NT2/D1 (cell line): ENCODE measurements at regions not wholly inside any gene's neighbourhood (a gene's known extent, or its start where the extent isn't known, plus 50 kb on each side); places are given as distances from the start of the nearest gene placed in this dataset.

ENCODE experiments used
- DNase-seq: peaks from one replicate; pipeline ENCODE4 v3.0.0-alpha.2; 2011; ENCODE audit warnings: low read depth, low spot score
- H3K27me3 ChIP-seq: 2 replicates; pipeline ENCODE4 v1.6.0; 2011; ENCODE audit warnings: mild to moderate bottlenecking; ENCODE audit not compliant: insufficient read length, insufficient read depth
- H3K36me3 ChIP-seq: 2 replicates; pipeline ENCODE4 v1.6.1; 2011; ENCODE audit warnings: mild to moderate bottlenecking, low read length, mixed read lengths; ENCODE audit not compliant: insufficient read depth, insufficient read length
- H3K4me1 ChIP-seq: 2 replicates; pipeline ENCODE4 v1.5.1; 2011; ENCODE audit not compliant: insufficient read depth, insufficient read length
- H3K4me3 ChIP-seq: 2 replicates; pipeline ENCODE4 v1.5.1; 2011; ENCODE audit warnings: low read depth; ENCODE audit not compliant: insufficient read length
- H3K9ac ChIP-seq: 2 replicates; pipeline ENCODE4 v1.6.0; 2011; ENCODE audit warnings: low read depth; ENCODE audit not compliant: insufficient read length
- H3K9me3 ChIP-seq: 2 replicates; pipeline ENCODE4 v1.5.1; 2011; ENCODE audit warnings: mild to moderate bottlenecking, low read length; ENCODE audit not compliant: insufficient read depth
- SUZ12 ChIP-seq: IDR thresholded peaks from 2 replicates; pipeline ENCODE4 v1.6.1; 2011; ENCODE audit not compliant: insufficient read length, insufficient read depth; ENCODE audit errors: extremely low read depth
- YY1 ChIP-seq: IDR thresholded peaks from 2 replicates; pipeline ENCODE4 v1.6.1; 2011; ENCODE audit not compliant: insufficient read length, insufficient read depth
- ZNF274 ChIP-seq: IDR thresholded peaks from 2 replicates; pipeline ENCODE4 v1.6.1; 2011; ENCODE audit warnings: mild to moderate bottlenecking, low read depth, low read length

DNA sequence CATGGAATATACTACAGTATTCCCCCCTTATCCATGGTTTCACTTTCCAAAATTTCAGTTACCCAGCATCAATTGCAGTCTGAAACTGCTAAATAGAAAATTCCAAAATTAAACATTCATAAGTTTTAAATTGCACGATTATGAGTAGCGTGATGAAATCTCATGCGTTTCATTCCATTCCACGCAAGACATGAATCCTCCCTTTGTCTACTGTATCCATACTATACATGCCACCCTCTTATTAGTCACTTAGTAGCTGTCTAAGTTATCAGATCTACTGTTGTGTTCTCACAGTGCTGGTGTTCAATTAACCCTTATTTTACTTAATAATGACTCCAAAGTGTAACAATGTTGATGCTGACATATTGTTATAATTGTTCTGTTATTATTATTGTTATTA, 261.2 kb upstream of the NDST4 start:
- TF ChIP-seq SUZ12 (no peak), ZNF274 (no peak), YY1 (no peak)
- Histone ChIP-seq H3K4me1 (no peaks in the 10 kb centered on the region), H3K4me3 (no peak overlapping the region), H3K36me3 (no peaks in the 10 kb centered on the region), H3K27me3 (no peaks in the 10 kb centered on the region), H3K9ac (no peak overlapping the region), H3K9me3 (no peaks in the 10 kb centered on the region)
- no peak for DNase-seq

DNA sequence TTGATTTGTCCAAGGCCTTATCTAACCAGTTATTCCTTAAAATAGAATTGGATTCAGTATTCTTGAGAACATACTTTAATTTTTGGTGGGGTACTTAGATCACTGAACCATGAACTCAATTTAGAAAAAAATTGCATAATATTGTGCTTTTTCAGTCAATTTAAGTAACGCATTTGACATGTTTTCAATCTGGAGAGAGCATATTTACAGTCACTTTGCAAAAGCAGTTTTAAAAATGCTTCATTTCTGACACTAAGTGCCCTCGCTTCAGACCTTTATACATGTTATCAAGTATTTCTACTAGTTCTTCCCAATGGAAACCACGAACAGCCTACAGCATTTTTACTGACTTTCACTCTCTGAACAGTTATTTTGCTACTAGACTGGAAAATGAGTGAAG, 257.1 kb upstream of the NDST4 start:
- Histone ChIP-seq H3K27me3 (no peaks in the 10 kb centered on the region), H3K36me3 (no peaks in the 10 kb centered on the region), H3K9ac (no peak overlapping the region), H3K4me3 (no peak overlapping the region), H3K4me1 (no peaks in the 10 kb centered on the region), H3K9me3 (0 out of 2 replicates have a peak, but pooled peaks cover under 1% of the 10 kb centered on the region)
- TF ChIP-seq YY1 (no peak), ZNF274 (no peak), SUZ12 (no peak)
- DNase-seq, result no peak

DNA sequence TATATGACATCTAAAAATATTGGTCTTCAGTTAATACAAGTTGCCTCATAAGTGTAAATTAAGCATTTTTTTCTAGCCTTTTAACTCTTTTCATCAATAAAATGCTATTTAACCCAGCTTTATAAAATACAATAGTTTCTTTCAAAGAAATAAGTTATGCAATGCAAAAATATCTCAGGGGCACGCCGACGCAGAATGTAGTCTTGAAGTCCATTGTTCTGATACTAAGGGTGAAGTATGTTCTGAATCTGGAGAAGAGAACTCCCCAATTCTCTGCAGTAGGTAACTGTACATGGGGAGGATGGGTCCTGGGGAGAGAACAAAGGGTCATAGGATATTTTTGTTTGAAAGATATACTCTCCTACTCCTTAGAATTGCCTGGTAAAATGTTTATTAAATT, 256.6 kb upstream of the NDST4 start:
- TF ChIP-seq ZNF274 (no peak), YY1 (no peak), SUZ12 (no peak)
- no peaks in the 10 kb centered on the region for H3K27me3 ChIP-seq
- H3K4me3 ChIP-seq, result no peak overlapping the region
- no peaks in the 10 kb centered on the region for H3K4me1 ChIP-seq
- DNase-seq, result no peak
- peaks cover 5% of the 10 kb centered on the region; the same call in 1 of the 2 replicates for H3K9me3 ChIP-seq
- H3K9ac ChIP-seq, result no peak overlapping the region
- no peaks in the 10 kb centered on the region for H3K36me3 ChIP-seq

DNA sequence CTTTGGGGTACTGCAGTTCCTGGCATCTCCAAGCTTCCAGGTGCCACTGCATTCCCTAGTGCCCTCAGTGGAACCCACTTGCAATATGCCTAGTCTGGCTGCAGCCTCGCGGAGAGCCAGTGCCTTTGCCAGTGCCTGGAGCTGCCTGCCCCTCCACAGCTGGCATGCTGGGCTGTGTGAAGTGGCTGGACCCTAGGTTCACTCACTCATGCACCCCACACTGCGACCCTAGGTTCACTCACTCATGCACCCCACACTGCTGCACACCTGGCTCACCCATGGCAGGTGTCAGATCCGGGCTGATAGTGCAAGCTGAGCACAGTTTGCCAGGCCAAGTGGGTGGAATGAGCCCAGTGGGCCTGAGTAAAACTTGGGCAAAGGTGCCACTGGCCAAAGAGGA, 253.0 kb upstream of the NDST4 start:
- TF ChIP-seq YY1, result no peak
- no peak for TF ChIP-seq SUZ12
- no peak for TF ChIP-seq ZNF274
- DNase-seq, result no peak
- Histone ChIP-seq H3K9ac (no peak overlapping the region), H3K36me3 (no peaks in the 10 kb centered on the region), H3K4me3 (no peak overlapping the region), H3K4me1 (no peaks in the 10 kb centered on the region), H3K27me3 (no peaks in the 10 kb centered on the region), H3K9me3 (peaks cover 5% of the 10 kb centered on the region; the same call in 1 of the 2 replicates)

DNA sequence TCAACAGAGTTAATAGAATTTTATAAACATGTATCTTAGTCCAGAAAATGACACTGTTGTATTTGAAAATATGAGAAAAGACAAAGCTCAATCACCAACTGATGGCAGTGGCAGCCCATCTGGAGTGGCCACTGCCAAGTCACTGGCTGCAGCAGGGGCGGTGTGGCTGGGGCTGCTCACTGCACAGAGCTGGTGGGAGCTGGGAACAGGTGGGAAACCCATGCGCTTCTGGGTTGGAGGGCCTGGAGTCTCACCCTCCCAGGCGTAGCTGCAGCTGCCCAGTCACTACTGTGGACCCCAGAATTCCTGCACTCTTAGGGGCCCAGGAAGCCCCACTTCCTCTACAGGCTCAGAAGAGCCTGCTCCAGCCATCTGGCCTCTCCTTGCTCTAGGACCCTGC, 251.8 kb upstream of the NDST4 start:
- no peaks in the 10 kb centered on the region for H3K4me1 ChIP-seq
- no peaks in the 10 kb centered on the region for H3K36me3 ChIP-seq
- no peak overlapping the region for H3K9ac ChIP-seq
- peaks cover 5% of the 10 kb centered on the region; the same call in 1 of the 2 replicates for H3K9me3 ChIP-seq
- no peaks in the 10 kb centered on the region for H3K27me3 ChIP-seq
- H3K4me3 ChIP-seq, result no peak overlapping the region
- TF ChIP-seq ZNF274 (no peak), YY1 (no peak), SUZ12 (no peak)
- DNase-seq, result no peak

DNA sequence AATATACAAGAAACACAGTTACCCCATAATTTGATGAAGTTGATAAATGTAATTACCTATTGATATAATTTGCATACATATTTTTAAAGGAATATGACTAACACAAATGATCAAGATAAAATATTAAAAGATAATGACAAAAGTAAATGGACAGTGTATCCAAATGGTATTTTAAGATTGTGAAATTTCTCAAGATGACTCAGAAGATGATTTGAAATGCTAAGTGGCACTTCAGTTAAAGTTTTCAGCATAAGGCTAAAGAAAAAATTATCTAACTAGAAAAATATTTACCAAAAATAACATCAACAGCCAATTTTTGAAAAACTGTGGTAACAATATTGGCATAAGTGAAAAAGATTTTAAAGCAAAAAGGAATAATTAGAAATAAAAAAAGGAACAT, 248.4 kb upstream of the NDST4 start:
- TF ChIP-seq SUZ12 (no peak), YY1 (no peak), ZNF274 (no peak)
- no peak for DNase-seq
- H3K27me3 ChIP-seq, result no peaks in the 10 kb centered on the region

DNA sequence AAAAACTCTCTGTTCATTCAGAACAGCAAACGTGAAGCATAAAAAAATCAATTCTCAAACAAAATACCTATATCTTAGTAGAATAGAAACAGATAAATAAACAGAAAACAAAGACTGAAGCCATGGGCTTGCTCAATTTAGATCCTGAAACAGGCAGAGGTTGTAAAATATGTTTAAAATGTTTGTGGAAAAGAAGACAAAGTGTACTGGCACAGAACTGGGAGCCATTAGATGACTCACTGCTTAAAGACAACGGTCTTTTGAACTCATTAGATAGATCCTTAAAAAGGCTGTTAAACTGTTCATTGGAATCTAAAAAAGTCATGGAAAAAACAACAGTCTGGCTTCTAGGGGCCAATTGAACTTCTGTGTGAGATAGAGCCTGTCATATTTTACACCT, 247.0 kb upstream of the NDST4 start:
- Histone ChIP-seq H3K9me3 (peaks cover 4% of the 10 kb centered on the region; the same call in 1 of the 2 replicates), H3K4me1 (no peaks in the 10 kb centered on the region), H3K4me3 (no peak overlapping the region), H3K27me3 (no peaks in the 10 kb centered on the region), H3K36me3 (no peaks in the 10 kb centered on the region), H3K9ac (no peak overlapping the region)
- no peak for DNase-seq
- TF ChIP-seq SUZ12, result no peak
- no peak for TF ChIP-seq YY1
- no peak for TF ChIP-seq ZNF274

More for the DNA sequence above, 248.4 kb upstream of the NDST4 start:
- Histone ChIP-seq H3K9me3 (peaks cover 5% of the 10 kb centered on the region; the same call in 1 of the 2 replicates), H3K9ac (no peak overlapping the region), H3K4me1 (no peaks in the 10 kb centered on the region), H3K4me3 (no peak overlapping the region), H3K36me3 (no peaks in the 10 kb centered on the region)

- Histone ChIP-seq H3K9me3 (peaks cover 8% of the 10 kb centered on the region; the same call in 1 of the 2 replicates), H3K4me1 (no peaks in the 10 kb centered on the region), H3K36me3 (no peaks in the 10 kb centered on the region), H3K9ac (no peak overlapping the region), H3K27me3 (no peaks in the 10 kb centered on the region), H3K4me3 (no peak overlapping the region)
- no peak for TF ChIP-seq YY1
- TF ChIP-seq SUZ12, result no peak
- no peak for TF ChIP-seq ZNF274
- no peak for DNase-seq
Measured at GRCh38 chr4:115357776-115358175, 244.4 kb upstream of the NDST4 start.
